ENCODE measurements at regions not wholly inside any gene's neighbourhood (a gene's known extent, or its start where the extent isn't known, plus 50 kb on each side); places are given as distances from the start of the nearest gene placed in this dataset.

DNA sequence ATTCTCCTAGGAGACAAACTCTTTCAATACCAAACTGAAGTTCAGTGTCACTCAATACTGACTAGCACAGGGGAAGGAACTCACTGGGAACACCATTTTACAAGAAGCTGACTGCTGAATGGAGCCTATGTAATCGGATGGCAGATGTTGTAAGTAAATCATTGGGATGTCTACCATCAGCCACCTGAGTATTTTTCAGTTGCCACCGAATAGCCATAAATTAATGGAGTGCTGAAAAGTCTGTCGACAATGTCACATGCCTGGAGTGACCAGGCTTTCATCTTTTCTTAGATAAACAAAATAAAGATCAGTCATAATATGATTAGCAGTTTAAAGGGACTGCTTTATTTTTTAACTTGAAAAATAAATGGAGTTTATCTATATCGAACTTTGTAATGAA is 145.9 kb upstream of the SEMA3E start (continued):
- TF ChIP-seq, protein P1, sequence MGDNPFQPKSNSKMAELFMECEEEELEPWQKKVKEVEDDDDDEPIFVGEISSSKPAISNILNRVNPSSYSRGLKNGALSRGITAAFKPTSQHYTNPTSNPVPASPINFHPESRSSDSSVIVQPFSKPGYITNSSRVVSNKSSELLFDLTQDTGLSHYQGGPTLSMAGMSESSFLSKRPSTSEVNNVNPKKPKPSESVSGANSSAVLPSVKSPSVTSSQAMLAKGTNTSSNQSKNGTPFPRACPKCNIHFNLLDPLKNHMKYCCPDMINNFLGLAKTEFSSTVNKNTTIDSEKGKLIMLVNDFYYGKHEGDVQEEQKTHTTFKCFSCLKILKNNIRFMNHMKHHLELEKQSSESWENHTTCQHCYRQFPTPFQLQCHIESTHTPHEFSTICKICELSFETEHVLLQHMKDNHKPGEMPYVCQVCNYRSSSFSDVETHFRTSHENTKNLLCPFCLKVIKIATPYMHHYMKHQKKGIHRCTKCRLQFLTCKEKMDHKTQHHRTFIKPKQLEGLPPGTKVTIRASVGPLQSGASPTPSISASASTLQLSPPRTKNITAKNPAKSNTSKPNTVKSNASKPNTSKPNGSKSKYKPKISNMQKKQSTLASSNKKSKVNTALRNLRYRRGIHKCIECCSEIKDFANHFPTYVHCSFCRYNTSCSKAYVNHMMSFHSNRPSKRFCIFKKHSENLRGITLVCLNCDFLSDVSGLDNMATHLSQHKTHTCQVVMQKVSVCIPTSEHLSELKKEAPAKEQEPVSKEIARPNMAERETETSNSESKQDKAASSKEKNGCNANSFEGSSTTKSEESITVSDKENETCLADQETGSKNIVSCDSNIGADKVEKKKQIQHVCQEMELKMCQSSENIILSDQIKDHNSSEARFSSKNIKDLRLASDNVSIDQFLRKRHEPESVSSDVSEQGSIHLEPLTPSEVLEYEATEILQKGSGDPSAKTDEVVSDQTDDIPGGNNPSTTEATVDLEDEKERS (tag by site-specific recombination; IDR thresholded peaks at IDR 0.05), result no peak
- TF ChIP-seq, protein P2, sequence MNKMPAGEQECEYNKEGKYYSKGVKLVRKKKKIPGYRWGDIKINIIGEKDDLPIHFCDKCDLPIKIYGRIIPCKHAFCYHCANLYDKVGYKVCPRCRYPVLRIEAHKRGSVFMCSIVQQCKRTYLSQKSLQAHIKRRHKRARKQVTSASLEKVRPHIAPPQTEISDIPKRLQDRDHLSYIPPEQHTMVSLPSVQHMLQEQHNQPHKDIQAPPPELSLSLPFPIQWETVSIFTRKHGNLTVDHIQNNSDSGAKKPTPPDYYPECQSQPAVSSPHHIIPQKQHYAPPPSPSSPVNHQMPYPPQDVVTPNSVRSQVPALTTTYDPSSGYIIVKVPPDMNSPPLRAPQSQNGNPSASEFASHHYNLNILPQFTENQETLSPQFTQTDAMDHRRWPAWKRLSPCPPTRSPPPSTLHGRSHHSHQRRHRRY (tag by site-specific recombination; IDR thresholded peaks at IDR 0.05), result no peak
- TF ChIP-seq SCRT1 (tag by site-specific recombination; IDR thresholded peaks at IDR 0.05; ENCODE audit: borderline replicate concordance) (no peak), ZNF529 (tag by site-specific recombination; IDR thresholded peaks at IDR 0.05; ENCODE audit: insufficient replicate concordance) (no peak), ZNF514 (tag by site-specific recombination; IDR thresholded peaks at IDR 0.05) (no peak), ZNF23 (tag by site-specific recombination; IDR thresholded peaks at IDR 0.05; ENCODE audit: borderline replicate concordance) (no peak), ZNF473 (tag by site-specific recombination; IDR thresholded peaks at IDR 0.05) (no peak), ZNF366 (tag by site-specific recombination; conservative IDR thresholded peaks at IDR 0.05) (0 out of 2 replicates have a peak, but pooled peaks have one; percentile 17), OSR2 (tag by site-specific recombination; IDR thresholded peaks at IDR 0.05) (peak; percentile 81), GFI1B (tag by site-specific recombination; IDR thresholded peaks at IDR 0.05) (no peak), ZNF2 (tag by site-specific recombination; IDR thresholded peaks at IDR 0.05) (no peak), GLI2 (tag by site-specific recombination; IDR thresholded peaks at IDR 0.05; ENCODE audit: borderline replicate concordance, low read depth) (no peak), SP7 (tag by site-specific recombination; IDR thresholded peaks at IDR 0.05) (0 out of 2 replicates have a peak, but pooled peaks have one; percentile 14), ZIC2 (tag by site-specific recombination; IDR thresholded peaks at IDR 0.05) (0 out of 2 replicates have a peak, but pooled peaks have one; percentile 21)
- TF ChIP-seq, protein P3, sequence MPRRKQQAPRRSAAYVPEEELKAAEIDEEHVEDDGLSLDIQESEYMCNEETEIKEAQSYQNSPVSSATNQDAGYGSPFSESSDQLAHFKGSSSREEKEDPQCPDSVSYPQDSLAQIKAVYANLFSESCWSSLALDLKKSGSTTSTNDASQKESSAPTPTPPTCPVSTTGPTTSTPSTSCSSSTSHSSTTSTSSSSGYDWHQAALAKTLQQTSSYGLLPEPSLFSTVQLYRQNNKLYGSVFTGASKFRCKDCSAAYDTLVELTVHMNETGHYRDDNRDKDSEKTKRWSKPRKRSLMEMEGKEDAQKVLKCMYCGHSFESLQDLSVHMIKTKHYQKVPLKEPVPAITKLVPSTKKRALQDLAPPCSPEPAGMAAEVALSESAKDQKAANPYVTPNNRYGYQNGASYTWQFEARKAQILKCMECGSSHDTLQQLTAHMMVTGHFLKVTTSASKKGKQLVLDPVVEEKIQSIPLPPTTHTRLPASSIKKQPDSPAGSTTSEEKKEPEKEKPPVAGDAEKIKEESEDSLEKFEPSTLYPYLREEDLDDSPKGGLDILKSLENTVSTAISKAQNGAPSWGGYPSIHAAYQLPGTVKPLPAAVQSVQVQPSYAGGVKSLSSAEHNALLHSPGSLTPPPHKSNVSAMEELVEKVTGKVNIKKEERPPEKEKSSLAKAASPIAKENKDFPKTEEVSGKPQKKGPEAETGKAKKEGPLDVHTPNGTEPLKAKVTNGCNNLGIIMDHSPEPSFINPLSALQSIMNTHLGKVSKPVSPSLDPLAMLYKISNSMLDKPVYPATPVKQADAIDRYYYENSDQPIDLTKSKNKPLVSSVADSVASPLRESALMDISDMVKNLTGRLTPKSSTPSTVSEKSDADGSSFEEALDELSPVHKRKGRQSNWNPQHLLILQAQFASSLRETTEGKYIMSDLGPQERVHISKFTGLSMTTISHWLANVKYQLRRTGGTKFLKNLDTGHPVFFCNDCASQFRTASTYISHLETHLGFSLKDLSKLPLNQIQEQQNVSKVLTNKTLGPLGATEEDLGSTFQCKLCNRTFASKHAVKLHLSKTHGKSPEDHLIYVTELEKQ (tag by site-specific recombination; IDR thresholded peaks at IDR 0.05; ENCODE audit: borderline replicate concordance), result no peak
- TF ChIP-seq, protein P4, sequence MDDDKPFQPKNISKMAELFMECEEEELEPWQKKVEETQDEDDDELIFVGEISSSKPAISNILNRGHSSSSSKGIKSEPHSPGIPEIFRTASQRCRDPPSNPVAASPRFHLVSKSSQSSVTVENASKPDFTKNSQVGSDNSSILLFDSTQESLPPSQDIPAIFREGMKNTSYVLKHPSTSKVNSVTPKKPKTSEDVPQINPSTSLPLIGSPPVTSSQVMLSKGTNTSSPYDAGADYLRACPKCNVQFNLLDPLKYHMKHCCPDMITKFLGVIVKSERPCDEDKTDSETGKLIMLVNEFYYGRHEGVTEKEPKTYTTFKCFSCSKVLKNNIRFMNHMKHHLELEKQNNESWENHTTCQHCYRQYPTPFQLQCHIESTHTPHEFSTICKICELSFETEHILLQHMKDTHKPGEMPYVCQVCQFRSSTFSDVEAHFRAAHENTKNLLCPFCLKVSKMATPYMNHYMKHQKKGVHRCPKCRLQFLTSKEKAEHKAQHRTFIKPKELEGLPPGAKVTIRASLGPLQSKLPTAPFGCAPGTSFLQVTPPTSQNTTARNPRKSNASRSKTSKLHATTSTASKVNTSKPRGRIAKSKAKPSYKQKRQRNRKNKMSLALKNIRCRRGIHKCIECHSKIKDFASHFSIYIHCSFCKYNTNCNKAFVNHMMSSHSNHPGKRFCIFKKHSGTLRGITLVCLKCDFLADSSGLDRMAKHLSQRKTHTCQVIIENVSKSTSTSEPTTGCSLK (tag by site-specific recombination; IDR thresholded peaks at IDR 0.05), result no peak
- TF ChIP-seq, protein P5, sequence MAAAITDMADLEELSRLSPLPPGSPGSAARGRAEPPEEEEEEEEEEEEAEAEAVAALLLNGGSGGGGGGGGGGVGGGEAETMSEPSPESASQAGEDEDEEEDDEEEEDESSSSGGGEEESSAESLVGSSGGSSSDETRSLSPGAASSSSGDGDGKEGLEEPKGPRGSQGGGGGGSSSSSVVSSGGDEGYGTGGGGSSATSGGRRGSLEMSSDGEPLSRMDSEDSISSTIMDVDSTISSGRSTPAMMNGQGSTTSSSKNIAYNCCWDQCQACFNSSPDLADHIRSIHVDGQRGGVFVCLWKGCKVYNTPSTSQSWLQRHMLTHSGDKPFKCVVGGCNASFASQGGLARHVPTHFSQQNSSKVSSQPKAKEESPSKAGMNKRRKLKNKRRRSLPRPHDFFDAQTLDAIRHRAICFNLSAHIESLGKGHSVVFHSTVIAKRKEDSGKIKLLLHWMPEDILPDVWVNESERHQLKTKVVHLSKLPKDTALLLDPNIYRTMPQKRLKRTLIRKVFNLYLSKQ (tag by site-specific recombination; IDR thresholded peaks at IDR 0.05; ENCODE audit: borderline replicate concordance), result no peak
- TF ChIP-seq, protein P6, sequence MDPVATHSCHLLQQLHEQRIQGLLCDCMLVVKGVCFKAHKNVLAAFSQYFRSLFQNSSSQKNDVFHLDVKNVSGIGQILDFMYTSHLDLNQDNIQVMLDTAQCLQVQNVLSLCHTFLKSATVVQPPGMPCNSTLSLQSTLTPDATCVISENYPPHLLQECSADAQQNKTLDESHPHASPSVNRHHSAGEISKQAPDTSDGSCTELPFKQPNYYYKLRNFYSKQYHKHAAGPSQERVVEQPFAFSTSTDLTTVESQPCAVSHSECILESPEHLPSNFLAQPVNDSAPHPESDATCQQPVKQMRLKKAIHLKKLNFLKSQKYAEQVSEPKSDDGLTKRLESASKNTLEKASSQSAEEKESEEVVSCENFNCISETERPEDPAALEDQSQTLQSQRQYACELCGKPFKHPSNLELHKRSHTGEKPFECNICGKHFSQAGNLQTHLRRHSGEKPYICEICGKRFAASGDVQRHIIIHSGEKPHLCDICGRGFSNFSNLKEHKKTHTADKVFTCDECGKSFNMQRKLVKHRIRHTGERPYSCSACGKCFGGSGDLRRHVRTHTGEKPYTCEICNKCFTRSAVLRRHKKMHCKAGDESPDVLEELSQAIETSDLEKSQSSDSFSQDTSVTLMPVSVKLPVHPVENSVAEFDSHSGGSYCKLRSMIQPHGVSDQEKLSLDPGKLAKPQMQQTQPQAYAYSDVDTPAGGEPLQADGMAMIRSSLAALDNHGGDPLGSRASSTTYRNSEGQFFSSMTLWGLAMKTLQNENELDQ (tag by site-specific recombination; IDR thresholded peaks at IDR 0.05; ENCODE audit: low read depth), result no peak
- TF ChIP-seq, protein P7, sequence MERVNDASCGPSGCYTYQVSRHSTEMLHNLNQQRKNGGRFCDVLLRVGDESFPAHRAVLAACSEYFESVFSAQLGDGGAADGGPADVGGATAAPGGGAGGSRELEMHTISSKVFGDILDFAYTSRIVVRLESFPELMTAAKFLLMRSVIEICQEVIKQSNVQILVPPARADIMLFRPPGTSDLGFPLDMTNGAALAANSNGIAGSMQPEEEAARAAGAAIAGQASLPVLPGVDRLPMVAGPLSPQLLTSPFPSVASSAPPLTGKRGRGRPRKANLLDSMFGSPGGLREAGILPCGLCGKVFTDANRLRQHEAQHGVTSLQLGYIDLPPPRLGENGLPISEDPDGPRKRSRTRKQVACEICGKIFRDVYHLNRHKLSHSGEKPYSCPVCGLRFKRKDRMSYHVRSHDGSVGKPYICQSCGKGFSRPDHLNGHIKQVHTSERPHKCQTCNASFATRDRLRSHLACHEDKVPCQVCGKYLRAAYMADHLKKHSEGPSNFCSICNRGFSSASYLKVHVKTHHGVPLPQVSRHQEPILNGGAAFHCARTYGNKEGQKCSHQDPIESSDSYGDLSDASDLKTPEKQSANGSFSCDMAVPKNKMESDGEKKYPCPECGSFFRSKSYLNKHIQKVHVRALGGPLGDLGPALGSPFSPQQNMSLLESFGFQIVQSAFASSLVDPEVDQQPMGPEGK (tag by site-specific recombination; IDR thresholded peaks at IDR 0.05), result no peak

Data from HEK293 (cell line).